DMS 273 (cell line): ENCODE measurements at regions not wholly inside any gene's neighbourhood (a gene's known extent, or its start where the extent isn't known, plus 50 kb on each side); places are given as distances from the start of the nearest gene placed in this dataset.

Experiments used
- DNase-seq: peaks from one replicate; lab custom pipeline; 2025; ENCODE audit not compliant: unreplicated experiment; lab: John Stamatoyannopoulos, UW

- no peak for DNase-seq
Observed at GRCh38 chr1:184272175-184272866, 114.5 kb upstream of the C1orf21 start.

GRCh38 chr1:184276416-184276815 is 110.4 kb upstream of the C1orf21 start:
- DNase-seq = no peak

GRCh38 chr1:184279911-184280458 is 106.8 kb upstream of the C1orf21 start:
- DNase-seq = no peak

- peak; percentile 70 for DNase-seq
Observed at GRCh38 chr1:184283999-184284398, 102.8 kb upstream of the C1orf21 start.

- no peak for DNase-seq
Observed at GRCh38 chr1:184284900-184285299, 101.9 kb upstream of the C1orf21 start.

- DNase-seq = no peak
Observed at GRCh38 chr1:184285401-184286087, 101.3 kb upstream of the C1orf21 start.

GRCh38 chr1:184287001-184287400 is 99.8 kb upstream of the C1orf21 start:
- DNase-seq = peak; percentile 47

- peak; percentile 57 for DNase-seq
Observed at GRCh38 chr1:184289825-184290550, 96.8 kb upstream of the C1orf21 start.

- no peak for DNase-seq
Observed at GRCh38 chr1:184291701-184292100, 95.1 kb upstream of the C1orf21 start.

GRCh38 chr1:184292101-184292500 is 94.7 kb upstream of the C1orf21 start:
- DNase-seq = no peak

GRCh38 chr1:184294101-184294500 is 92.7 kb upstream of the C1orf21 start:
- DNase-seq = no peak

GRCh38 chr1:184296466-184297243 is 90.2 kb upstream of the C1orf21 start:
- peak; percentile 98 for DNase-seq

- DNase-seq = peak; percentile 56
Observed at GRCh38 chr1:184297244-184297750, 89.5 kb upstream of the C1orf21 start.

- peak; percentile 93 for DNase-seq
Observed at GRCh38 chr1:184298440-184299405, 88.1 kb upstream of the C1orf21 start.

- no peak for DNase-seq
Observed at GRCh38 chr1:184299406-184299790, 87.4 kb upstream of the C1orf21 start.

GRCh38 chr1:184299796-184300195 is 87.0 kb upstream of the C1orf21 start:
- DNase-seq = peak; percentile 25

GRCh38 chr1:184300446-184300845 is 86.4 kb upstream of the C1orf21 start:
- DNase-seq = no peak

GRCh38 chr1:184301227-184301626 is 85.6 kb upstream of the C1orf21 start:
- DNase-seq = no peak

- DNase-seq = no peak
Observed at GRCh38 chr1:184302346-184302745, 84.5 kb upstream of the C1orf21 start.
